A549 (cell line): ENCODE measurements at regions not wholly inside any gene's neighbourhood (a gene's known extent, or its start where the extent isn't known, plus 50 kb on each side); places are given as distances from the start of the nearest gene placed in this dataset.

Source experiments
- ATAC-seq, 2 experiments: fragments of 200-7000 bp in 1 of 2; fragments of >200 bp in 1 of 2; cut with Nextera tagmentation in 1 of 2; cut with Tn5 transposase in 1 of 2; 3 replicates each; pipeline versions ENCODE4 v1.8.0 to v1.9.1; 2018 to 2020; ENCODE audit warnings: mild to moderate bottlenecking in 1 of 2, moderate library complexity in 1 of 2
- CTCF ChIA-PET: fragments of 300-600 bp; sonication (Branson Sonifier 250); formaldehyde crosslinking; extraction: SDS; loops from one replicate; lab custom pipeline; 2021; ENCODE audit warnings: antibody characterized with exemption, inconsistent platforms; lab: Yijun Ruan, JAX
- POLR2A ChIA-PET: fragments of 350-600 bp; formaldehyde crosslinking; extraction: SDS; loops from one replicate; lab custom pipeline; 2021; ENCODE audit warnings: antibody characterized with exemption, inconsistent platforms; lab: Yijun Ruan, JAX
- DNase-seq, 2 experiments: peaks; one replicate each; pipeline versions ENCODE4 v3.0.0 to v3.0.0-alpha.2; 2011 to 2016; ENCODE audit warnings: low read depth in 1 of 2, low spot score in 1 of 2
- FAIRE-seq: peaks from 2 replicates; lab custom pipeline; 2011; peaks lifted over from hg19 to GRCh38; lab: Jason Lieb, UNC
- H3K27ac ChIP-seq, 2 experiments: fragments of >200 bp; sonication (Bioruptor Twin); formaldehyde crosslinking; 3 replicates each; pipeline ENCODE4 v1.5.1; 2016 to 2017
- H3K4me1 ChIP-seq: fragments of >200 bp; sonication (Bioruptor Twin); formaldehyde crosslinking; 3 replicates; pipeline ENCODE4 v1.6.1; 2016
- H3K4me2 ChIP-seq: fragments of >200 bp; sonication (Bioruptor Twin); formaldehyde crosslinking; 3 replicates; pipeline ENCODE4 v1.6.1; 2016
- H3K4me3 ChIP-seq: fragments of >200 bp; sonication (Bioruptor Twin); formaldehyde crosslinking; 3 replicates; pipeline ENCODE4 v1.5.1; 2016
- H3K9me3 ChIP-seq: fragments of >200 bp; sonication (Bioruptor Twin); formaldehyde crosslinking; 3 replicates; pipeline ENCODE4 v1.6.1; 2016
- CBX2 ChIP-seq: fragments of 200-600 bp; sonication (generic); IDR thresholded peaks from 2 replicates; pipeline ENCODE4 v1.6.1; 2016; ENCODE audit warnings: low read depth, mild to moderate bottlenecking, borderline replicate concordance
- CEBPB ChIP-seq, 2 experiments: fragments of >200 bp in 1 of 2; sonication (Bioruptor Twin) in 1 of 2; formaldehyde crosslinking in 1 of 2; IDR thresholded peaks; 2 replicates each; pipeline ENCODE4 v1.6.1; 2012 to 2016
- EHF ChIP-seq: fragments of 250-450 bp; sonication (Bioruptor Pico); IDR thresholded peaks from 2 replicates; pipeline ENCODE4 v1.5.0; 2020; ENCODE audit warnings: mild to moderate bottlenecking
- EHMT2 ChIP-seq: fragments of 200-600 bp; sonication (generic); IDR thresholded peaks from 2 replicates; pipeline ENCODE4 v1.6.1; 2016; ENCODE audit warnings: antibody characterized with exemption, low read depth, mild to moderate bottlenecking, moderate library complexity
- ELK1 ChIP-seq: fragments of 150-350 bp; IDR thresholded peaks from 2 replicates; pipeline ENCODE4 v1.6.1; 2014; ENCODE audit warnings: low read depth, mild to moderate bottlenecking, low read length
- ESRRA ChIP-seq: fragments of 150-350 bp; IDR thresholded peaks from 2 replicates; pipeline ENCODE4 v1.6.1; 2014; ENCODE audit warnings: mild to moderate bottlenecking, low read length, borderline replicate concordance
- FOSB ChIP-seq: fragments of 250-450 bp; sonication (Bioruptor Pico); IDR thresholded peaks from 2 replicates; pipeline ENCODE4 v1.5.0; 2020; ENCODE audit warnings: mild to moderate bottlenecking, moderate library complexity
- FOSL2 ChIP-seq, 2 experiments: fragments of 450-650 bp in 1 of 2; fragments of >200 bp in 1 of 2; sonication (Bioruptor Twin) in 1 of 2; formaldehyde crosslinking; IDR thresholded peaks; 2 replicates each; pipeline versions ENCODE4 v1.5.0 to v1.6.1; 2016 to 2020; ENCODE audit warnings: mild to moderate bottlenecking in 1 of 2, moderate library complexity in 1 of 2
- HEYL ChIP-seq: fragments of 250-450 bp; sonication (Bioruptor Pico); IDR thresholded peaks from 2 replicates; pipeline ENCODE4 v1.8.0; 2021; ENCODE audit warnings: mild to moderate bottlenecking, moderate library complexity
- HOXA7 ChIP-seq: fragments of 250-450 bp; sonication (Bioruptor Pico); IDR thresholded peaks from 2 replicates; pipeline ENCODE4 v1.5.0; 2020; ENCODE audit warnings: mild to moderate bottlenecking, moderate library complexity
- JUN ChIP-seq, 2 experiments: fragments of >200 bp; sonication (Bioruptor Twin); formaldehyde crosslinking; IDR thresholded peaks; 2 replicates in 1 of 2; 3 replicates in 1 of 2; pipeline ENCODE4 v1.6.1; 2016 to 2017
- KDM5A ChIP-seq: fragments of 200-600 bp; sonication (generic); IDR thresholded peaks from 2 replicates; pipeline ENCODE4 v1.6.1; 2016; ENCODE audit warnings: antibody characterized with exemption, mild to moderate bottlenecking
- MYC ChIP-seq: IDR thresholded peaks from 2 replicates; pipeline ENCODE4 v1.6.1; 2012; ENCODE audit warnings: mild to moderate bottlenecking, inconsistent platforms, low read length, improper control_type of control experiment, borderline replicate concordance
- NPAS2 ChIP-seq: fragments of 250-450 bp; sonication (Bioruptor Pico); IDR thresholded peaks from 2 replicates; pipeline ENCODE4 v1.8.0; 2022; ENCODE audit warnings: mild to moderate bottlenecking, moderate library complexity, borderline replicate concordance
- PBX3 ChIP-seq: IDR thresholded peaks from 2 replicates; pipeline ENCODE4 v1.6.1; 2012
- POLR2A ChIP-seq: IDR thresholded peaks from 2 replicates; pipeline ENCODE4 v1.6.1; 2012; ENCODE audit warnings: mild to moderate bottlenecking, low read length
- RAD21 ChIP-seq, 2 experiments: fragments of >200 bp in 1 of 2; sonication (Bioruptor Twin) in 1 of 2; formaldehyde crosslinking in 1 of 2; IDR thresholded peaks in 1 of 2; conservative IDR thresholded peaks in 1 of 2; 2 replicates in 1 of 2; 3 replicates in 1 of 2; pipeline ENCODE4 v1.6.1; 2012 to 2018; ENCODE audit warnings: inconsistent platforms in 1 of 2
- RCOR1 ChIP-seq: fragments of 150-350 bp; IDR thresholded peaks from 2 replicates; pipeline ENCODE4 v1.6.1; 2014; ENCODE audit warnings: antibody characterized with exemption, low read length, low read depth
- REST ChIP-seq: fragments of 200-600 bp; sonication (generic); IDR thresholded peaks from 2 replicates; pipeline ENCODE4 v1.6.1; 2016; ENCODE audit warnings: antibody characterized with exemption, mild to moderate bottlenecking, moderate library complexity
- RFX5 ChIP-seq: fragments of 450-650 bp; IDR thresholded peaks from 2 replicates; pipeline ENCODE4 v1.7.1; 2014; ENCODE audit warnings: antibody characterized with exemption, mild to moderate bottlenecking, moderate library complexity
- WGBS: methylation state at CpG from one replicate; pipeline ENCODE4 v1.1.6; 2017; ENCODE audit errors: missing lambda C conversion rate; 5-methylcytosine and 5-hydroxymethylcytosine counted together

DNA sequence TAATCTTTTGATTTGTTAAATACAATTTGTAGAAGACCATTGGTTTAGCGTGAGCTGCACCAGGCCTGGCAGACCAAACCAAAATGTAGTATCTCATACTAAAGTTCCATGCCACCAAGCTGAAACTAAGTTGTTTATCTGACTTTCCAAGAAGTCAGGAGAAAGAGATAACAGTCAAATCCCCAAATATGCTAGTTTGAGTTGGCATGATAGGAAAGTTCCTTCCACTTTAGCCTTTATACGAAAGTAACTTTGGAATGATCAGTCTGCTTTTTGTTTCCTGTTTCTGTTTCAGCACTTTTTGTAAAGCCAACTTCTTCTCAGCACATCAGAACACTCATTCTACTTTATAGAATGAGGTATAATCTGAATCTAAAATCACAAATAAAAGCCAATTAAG is 449.2 kb downstream of the GRXCR1 start:
- H3K4me2 ChIP-seq = no peak overlapping the region
- ChIA-PET CTCF (no interaction called here), POLR2A (no interaction called here)
- 33% methylated on average over 2 of the region's 2 CpGs for WGBS
- FAIRE-seq = no peak
- H3K27ac ChIP-seq = no peak overlapping the region
- H3K4me1 ChIP-seq = no peaks in the 10 kb centered on the region
- no peak for DNase-seq
- TF ChIP-seq HEYL (CRISPR knock-in tag) = no peak
- TF ChIP-seq HOXA7 (CRISPR knock-in tag) = no peak
- no peak for TF ChIP-seq NPAS2 (CRISPR knock-in tag)
- no peak for TF ChIP-seq RFX5
- TF ChIP-seq JUN (IDR thresholded peaks at IDR 0.05) = no peak
- no peak for TF ChIP-seq CEBPB (IDR thresholded peaks at IDR 0.05)
- TF ChIP-seq EHF (CRISPR knock-in tag) = no peak
- TF ChIP-seq FOSL2 (IDR thresholded peaks at IDR 0.05) = no peak
- no peak for TF ChIP-seq FOSL2 (CRISPR knock-in tag; IDR thresholded peaks at IDR 0.05)
- TF ChIP-seq EHMT2 = no peak
- no peak overlapping the region for H3K4me3 ChIP-seq
- no peak for ATAC-seq
- no peaks in the 10 kb centered on the region for H3K9me3 ChIP-seq

DNA sequence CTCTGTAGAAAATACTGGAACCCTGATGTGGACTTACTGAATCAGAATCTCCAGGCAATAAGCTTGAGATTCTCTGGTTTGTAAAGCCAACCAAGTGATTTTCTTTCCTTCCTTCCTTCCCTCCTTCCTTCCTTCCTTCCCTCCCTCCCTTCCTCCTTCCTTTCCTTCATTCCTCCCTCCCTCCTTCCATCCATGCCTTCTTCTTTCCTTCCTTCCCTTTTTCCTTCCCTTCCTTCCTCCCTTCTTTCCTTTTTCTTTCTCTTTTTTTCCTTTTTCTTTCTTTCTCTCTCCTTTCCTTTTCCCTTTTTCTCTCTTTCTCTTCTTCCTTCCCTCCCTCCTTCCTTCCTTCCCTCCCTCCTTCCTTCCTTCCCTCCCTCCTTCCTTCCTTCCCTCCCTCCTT is 450.8 kb downstream of the GRXCR1 start:
- no peak for TF ChIP-seq ELK1
- no peak for TF ChIP-seq NPAS2 (CRISPR knock-in tag)
- TF ChIP-seq FOSB = no peak
- TF ChIP-seq RCOR1 = no peak
- TF ChIP-seq ESRRA = no peak
- no peak for TF ChIP-seq PBX3
- ChIA-PET POLR2A (no interaction called here), CTCF (no interaction called here)
- FAIRE-seq = no peak
- ATAC-seq = no peak
- Histone ChIP-seq H3K9me3 (no peaks in the 10 kb centered on the region), H3K4me2 (no peak overlapping the region), H3K27ac (no peak overlapping the region), H3K4me1 (no peaks in the 10 kb centered on the region), H3K4me3 (no peak overlapping the region)
- no peak for DNase-seq

DNA sequence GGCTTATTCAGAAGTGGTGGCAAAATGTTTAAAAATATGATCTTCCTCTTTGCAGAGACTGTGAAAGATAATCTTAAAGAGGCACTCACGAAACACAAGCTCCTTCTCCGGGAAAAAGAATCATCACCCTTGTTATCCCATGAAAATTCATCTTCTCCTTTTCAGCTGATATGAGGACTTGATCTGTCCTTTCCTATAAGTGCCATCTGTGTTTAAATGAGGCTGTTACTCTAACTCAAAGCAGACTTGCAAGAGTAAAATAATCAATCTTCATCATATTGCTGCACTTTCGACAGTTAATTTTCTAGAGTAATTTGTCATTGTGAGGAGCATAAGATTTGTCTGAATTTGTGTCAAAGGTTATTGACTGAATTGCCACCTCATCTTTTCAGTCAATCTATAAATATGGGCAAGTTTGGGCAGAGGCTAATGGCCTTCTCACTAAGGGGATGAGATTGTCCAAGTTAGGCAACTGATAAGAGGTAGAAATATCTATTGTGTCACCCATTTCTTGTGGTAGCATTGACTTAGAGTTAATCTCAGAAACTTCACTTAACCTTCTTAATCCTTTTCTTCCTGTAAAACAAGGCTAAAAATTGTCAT is 452.9 kb downstream of the GRXCR1 start:
- Histone ChIP-seq H3K9me3 (no peaks in the 10 kb centered on the region), H3K27ac (no peak overlapping the region), H3K4me3 (no peak overlapping the region), H3K4me2 (no peak overlapping the region), H3K4me1 (no peaks in the 10 kb centered on the region)
- no peak for TF ChIP-seq POLR2A
- no peak for TF ChIP-seq KDM5A
- TF ChIP-seq CBX2 = no peak
- TF ChIP-seq NPAS2 (CRISPR knock-in tag) = no peak
- TF ChIP-seq MYC = no peak
- TF ChIP-seq REST = no peak
- TF ChIP-seq RAD21 (conservative IDR thresholded peaks at IDR 0.05 in 1 of 2, IDR thresholded peaks at IDR 0.05 in 1 of 2) = no peak
- ATAC-seq = no peak
- ChIA-PET POLR2A (no interaction called here), CTCF (no interaction called here)
- DNase-seq = no peak
- FAIRE-seq = no peak
- 16% methylated on average over 3 of the region's 3 CpGs for WGBS
